Ishikawa (cell line): ENCODE measurements at regions not wholly inside any gene's neighbourhood (a gene's known extent, or its start where the extent isn't known, plus 50 kb on each side); places are given as distances from the start of the nearest gene placed in this dataset.

Source experiments
- CEBPB ChIP-seq: IDR thresholded peaks from 2 replicates; pipeline ENCODE4 v1.6.1; 2012
- CREB1 ChIP-seq: IDR thresholded peaks from 2 replicates; pipeline ENCODE4 v1.6.1; 2012; ENCODE audit warnings: low read depth
- EGR1 ChIP-seq: IDR thresholded peaks from 2 replicates; pipeline ENCODE4 v1.6.1; 2012
- EP300 ChIP-seq: IDR thresholded peaks from 2 replicates; pipeline ENCODE4 v1.6.1; 2012; ENCODE audit warnings: borderline replicate concordance
- FOXM1 ChIP-seq: IDR thresholded peaks from 2 replicates; pipeline ENCODE4 v1.6.1; 2012; ENCODE audit warnings: low read depth, borderline replicate concordance
- NFIC ChIP-seq: IDR thresholded peaks from 2 replicates; pipeline ENCODE4 v1.6.1; 2012
- RAD21 ChIP-seq: IDR thresholded peaks from 2 replicates; pipeline ENCODE4 v1.6.1; 2012; ENCODE audit warnings: low read depth
- TAF1 ChIP-seq: IDR thresholded peaks from 2 replicates; pipeline ENCODE4 v1.6.1; 2012; ENCODE audit warnings: low read depth, mild to moderate bottlenecking
- TCF12 ChIP-seq: IDR thresholded peaks from 2 replicates; pipeline ENCODE4 v1.6.1; 2012; ENCODE audit warnings: low read depth
- TEAD4 ChIP-seq: IDR thresholded peaks from 2 replicates; pipeline ENCODE4 v1.6.1; 2012
- YY1 ChIP-seq: IDR thresholded peaks from 2 replicates; pipeline ENCODE4 v1.6.1; 2012; ENCODE audit warnings: low read depth
- ZBTB7A ChIP-seq: IDR thresholded peaks from 2 replicates; pipeline ENCODE4 v1.6.1; 2012; ENCODE audit warnings: low read depth
- TF ChIP-seq, protein P1 (sequence below): IDR thresholded peaks from 2 replicates; pipeline ENCODE4 v1.6.1; 2012
- TF ChIP-seq, protein P2 (sequence below): IDR thresholded peaks from 2 replicates; pipeline ENCODE4 v1.6.1; 2012
- TF ChIP-seq, protein P3 (sequence below): IDR thresholded peaks from 2 replicates; pipeline ENCODE4 v1.6.1; 2012; ENCODE audit warnings: low read depth, mild to moderate bottlenecking

DNA sequence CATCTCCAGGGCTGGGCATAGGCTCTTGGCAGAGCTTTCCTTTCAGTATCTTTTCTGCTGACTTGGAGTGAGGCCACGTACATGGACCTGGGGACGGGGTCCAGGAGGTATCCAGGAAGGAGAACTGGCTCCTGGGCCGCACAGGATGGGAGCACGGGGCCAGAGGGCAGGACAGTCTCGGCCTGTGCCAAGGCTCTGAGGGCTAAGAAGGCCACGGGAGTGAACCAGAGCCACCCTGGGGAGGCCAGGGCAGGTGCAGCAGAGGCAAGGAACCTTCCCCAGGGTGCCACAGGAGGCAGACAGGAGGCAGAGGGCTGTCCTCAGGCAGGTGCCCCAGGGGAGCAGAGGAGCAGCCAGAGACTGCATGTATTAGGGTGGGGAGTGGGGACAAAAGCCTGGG lies 50.3 kb downstream of the PLXNA1 start:
- TF ChIP-seq, protein P1, sequence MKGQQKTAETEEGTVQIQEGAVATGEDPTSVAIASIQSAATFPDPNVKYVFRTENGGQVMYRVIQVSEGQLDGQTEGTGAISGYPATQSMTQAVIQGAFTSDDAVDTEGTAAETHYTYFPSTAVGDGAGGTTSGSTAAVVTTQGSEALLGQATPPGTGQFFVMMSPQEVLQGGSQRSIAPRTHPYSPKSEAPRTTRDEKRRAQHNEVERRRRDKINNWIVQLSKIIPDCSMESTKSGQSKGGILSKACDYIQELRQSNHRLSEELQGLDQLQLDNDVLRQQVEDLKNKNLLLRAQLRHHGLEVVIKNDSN: no peak
- TF ChIP-seq FOXM1: no peak
- no peak for TF ChIP-seq TEAD4
- TF ChIP-seq ZBTB7A: no peak
- no peak for TF ChIP-seq TCF12
- no peak for TF ChIP-seq EGR1
- TF ChIP-seq, protein P2, sequence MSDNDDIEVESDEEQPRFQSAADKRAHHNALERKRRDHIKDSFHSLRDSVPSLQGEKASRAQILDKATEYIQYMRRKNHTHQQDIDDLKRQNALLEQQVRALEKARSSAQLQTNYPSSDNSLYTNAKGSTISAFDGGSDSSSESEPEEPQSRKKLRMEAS: no peak
- no peak for TF ChIP-seq NFIC
- TF ChIP-seq, protein P3, sequence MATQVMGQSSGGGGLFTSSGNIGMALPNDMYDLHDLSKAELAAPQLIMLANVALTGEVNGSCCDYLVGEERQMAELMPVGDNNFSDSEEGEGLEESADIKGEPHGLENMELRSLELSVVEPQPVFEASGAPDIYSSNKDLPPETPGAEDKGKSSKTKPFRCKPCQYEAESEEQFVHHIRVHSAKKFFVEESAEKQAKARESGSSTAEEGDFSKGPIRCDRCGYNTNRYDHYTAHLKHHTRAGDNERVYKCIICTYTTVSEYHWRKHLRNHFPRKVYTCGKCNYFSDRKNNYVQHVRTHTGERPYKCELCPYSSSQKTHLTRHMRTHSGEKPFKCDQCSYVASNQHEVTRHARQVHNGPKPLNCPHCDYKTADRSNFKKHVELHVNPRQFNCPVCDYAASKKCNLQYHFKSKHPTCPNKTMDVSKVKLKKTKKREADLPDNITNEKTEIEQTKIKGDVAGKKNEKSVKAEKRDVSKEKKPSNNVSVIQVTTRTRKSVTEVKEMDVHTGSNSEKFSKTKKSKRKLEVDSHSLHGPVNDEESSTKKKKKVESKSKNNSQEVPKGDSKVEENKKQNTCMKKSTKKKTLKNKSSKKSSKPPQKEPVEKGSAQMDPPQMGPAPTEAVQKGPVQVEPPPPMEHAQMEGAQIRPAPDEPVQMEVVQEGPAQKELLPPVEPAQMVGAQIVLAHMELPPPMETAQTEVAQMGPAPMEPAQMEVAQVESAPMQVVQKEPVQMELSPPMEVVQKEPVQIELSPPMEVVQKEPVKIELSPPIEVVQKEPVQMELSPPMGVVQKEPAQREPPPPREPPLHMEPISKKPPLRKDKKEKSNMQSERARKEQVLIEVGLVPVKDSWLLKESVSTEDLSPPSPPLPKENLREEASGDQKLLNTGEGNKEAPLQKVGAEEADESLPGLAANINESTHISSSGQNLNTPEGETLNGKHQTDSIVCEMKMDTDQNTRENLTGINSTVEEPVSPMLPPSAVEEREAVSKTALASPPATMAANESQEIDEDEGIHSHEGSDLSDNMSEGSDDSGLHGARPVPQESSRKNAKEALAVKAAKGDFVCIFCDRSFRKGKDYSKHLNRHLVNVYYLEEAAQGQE: no peak
- no peak for TF ChIP-seq CREB1
- no peak for TF ChIP-seq TAF1
- no peak for TF ChIP-seq CEBPB
- TF ChIP-seq YY1: no peak
- no peak for TF ChIP-seq RAD21
- TF ChIP-seq EP300: no peak

DNA sequence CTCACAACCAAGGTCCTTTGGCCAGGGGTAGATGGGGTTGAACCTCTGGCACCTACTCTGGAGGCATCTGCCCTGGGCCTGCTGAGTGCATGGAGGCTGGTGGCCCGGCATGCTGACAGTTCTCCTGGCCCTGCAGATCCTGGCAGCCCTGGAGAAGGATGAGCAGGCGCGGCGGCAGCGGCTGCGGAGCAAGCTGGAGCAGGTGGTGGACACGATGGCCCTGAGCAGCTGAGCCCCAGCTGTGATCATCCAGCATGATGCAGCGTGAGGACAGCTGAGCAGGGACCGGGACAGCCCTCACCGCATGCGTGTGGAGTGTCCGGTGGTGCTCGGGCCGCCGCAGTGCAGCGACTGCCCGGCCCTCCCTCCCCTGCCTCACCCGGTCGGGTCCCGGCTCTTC lies 50.9 kb downstream of the PLXNA1 start:
- no peak for TF ChIP-seq TAF1
- no peak for TF ChIP-seq YY1
- no peak for TF ChIP-seq TEAD4
- TF ChIP-seq, protein P2: no peak
- no peak for TF ChIP-seq CEBPB
- no peak for TF ChIP-seq CREB1
- TF ChIP-seq FOXM1: no peak

DNA sequence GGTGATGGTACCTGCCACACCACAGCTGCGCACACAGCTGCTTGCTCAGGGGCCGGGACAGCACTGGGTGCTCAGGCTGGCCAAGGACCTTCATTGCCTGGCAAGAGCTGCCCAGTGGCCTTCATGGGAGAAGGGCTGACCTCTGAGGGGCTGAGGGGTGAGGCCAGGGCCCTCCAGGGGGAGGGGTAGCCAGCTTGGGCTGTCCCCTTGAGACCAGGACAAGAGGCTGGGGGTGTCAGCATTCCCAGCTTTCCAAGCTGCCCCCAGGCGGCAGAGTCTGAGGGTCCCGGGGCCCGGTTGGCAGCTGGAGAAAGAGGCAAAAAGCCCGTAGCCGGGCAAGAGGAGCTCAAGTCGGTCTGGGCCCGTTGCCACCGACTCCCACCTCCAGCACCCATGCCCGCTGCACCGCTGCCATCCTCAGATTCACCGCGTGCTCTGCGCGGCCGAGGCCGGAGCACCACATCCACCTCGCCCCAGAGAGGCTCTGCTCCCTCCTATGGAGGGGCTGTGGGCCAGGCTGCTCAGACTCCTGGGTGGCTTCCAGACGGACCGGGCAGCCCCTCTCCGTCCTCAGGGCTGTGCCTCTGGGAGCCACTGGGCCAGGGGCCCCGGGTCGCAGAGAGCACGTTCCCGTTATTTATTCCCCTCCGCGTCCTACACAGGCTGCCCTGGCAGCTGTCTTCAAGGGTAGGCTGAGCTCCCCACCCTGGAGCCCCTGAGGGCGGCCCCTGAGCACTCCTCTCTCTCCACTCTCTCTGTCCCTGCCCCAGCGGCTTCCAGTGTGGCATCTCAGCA lies 51.5 kb downstream of the PLXNA1 start:
- TF ChIP-seq EP300 (no peak), CREB1 (no peak), YY1 (no peak), RAD21 (no peak), FOXM1 (no peak), TEAD4 (no peak), TAF1 (no peak)

DNA sequence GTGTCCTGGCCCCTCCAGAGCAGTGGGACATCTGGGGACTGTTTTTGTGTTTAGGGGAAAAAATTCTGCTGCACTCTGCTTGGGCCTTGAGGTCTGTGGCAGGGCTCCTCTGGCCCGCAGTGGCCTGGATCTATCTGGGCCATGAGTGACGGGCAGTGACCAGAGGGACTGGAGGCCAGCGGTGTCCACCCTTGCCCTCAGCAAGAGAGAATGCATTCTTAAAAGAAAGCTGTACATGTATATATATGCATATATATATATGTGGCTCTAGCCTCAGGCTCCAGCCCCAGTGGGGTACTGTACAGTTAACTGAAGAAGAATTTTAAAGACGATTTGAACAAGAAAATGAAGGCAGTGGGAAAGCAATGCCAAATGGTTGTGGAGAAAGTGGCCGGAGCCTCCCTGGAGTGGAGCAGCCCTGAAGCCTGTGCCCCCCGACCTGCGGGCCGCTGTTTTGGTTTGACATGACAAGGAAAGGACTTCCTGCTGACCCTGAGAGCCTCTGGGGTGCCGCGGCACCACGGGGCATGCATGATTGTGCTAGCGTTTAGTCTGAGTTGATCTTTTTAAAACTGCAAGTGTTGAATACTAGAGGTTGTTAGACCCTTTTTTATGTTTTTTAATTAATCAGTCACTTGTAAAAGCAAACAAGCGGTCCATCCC lies 52.2 kb downstream of the PLXNA1 start:
- TF ChIP-seq TEAD4 (no peak), NFIC (no peak), TCF12 (no peak), YY1 (no peak), RAD21 (no peak), FOXM1 (no peak), EP300 (no peak), TAF1 (no peak), CREB1 (no peak), ZBTB7A (no peak), EGR1 (no peak), CEBPB (no peak)
- TF ChIP-seq, protein P1: no peak
- TF ChIP-seq, protein P2: no peak
- TF ChIP-seq, protein P3: no peak

DNA sequence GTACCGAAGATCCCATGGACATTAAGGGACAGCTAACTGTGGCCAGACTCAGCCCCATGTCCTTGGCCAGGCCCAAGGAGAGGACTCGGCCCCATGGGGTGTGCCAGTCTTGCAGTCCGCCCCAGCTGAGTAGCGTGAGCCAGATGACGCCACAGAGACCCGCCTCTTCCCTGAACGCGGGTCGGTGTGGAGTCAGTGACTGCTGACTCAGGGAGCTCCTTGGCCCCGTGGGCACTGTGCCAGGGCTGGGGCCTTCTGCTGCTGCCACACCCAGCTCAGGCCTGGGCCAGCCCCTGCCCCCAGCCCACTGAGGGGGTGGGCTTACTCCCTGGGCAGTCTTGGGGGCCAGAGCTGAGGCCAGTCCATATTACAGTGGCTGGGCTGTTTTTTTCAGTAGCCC lies 52.8 kb downstream of the PLXNA1 start:
- TF ChIP-seq EP300 (no peak), TEAD4 (no peak), TAF1 (no peak), NFIC (peak; percentile 72), ZBTB7A (0 out of 2 replicates have a peak, but pooled peaks have one; percentile 42), EGR1 (no peak), YY1 (no peak), CREB1 (no peak), CEBPB (no peak)
- TF ChIP-seq, protein P3: no peak
- TF ChIP-seq, protein P1: no peak
